HAP-1 (cell line): ENCODE measurements at regions not wholly inside any gene's neighbourhood (a gene's known extent, or its start where the extent isn't known, plus 50 kb on each side); places are given as distances from the start of the nearest gene placed in this dataset.

Experiments used
- DNase-seq, 2 experiments: peaks; one replicate each; pipeline ENCODE4 v3.0.0-alpha.2; 2016 to 2020; ENCODE audit warnings: low spot score in 2 of 2
- H3K27me3 ChIP-seq: fragments of 250-450 bp; sonication (Bioruptor Pico); 2 replicates; pipeline ENCODE4 v1.5.1; 2020; ENCODE audit warnings: low read depth, mild to moderate bottlenecking, moderate library complexity
- H3K36me3 ChIP-seq: fragments of 250-450 bp; sonication (Bioruptor Pico); replicated peaks from 2 replicates; pipeline ENCODE4 v1.5.1; 2020; ENCODE audit warnings: mild to moderate bottlenecking
- H3K4me1 ChIP-seq: fragments of 250-450 bp; sonication (Bioruptor Pico); 2 replicates; pipeline ENCODE4 v1.5.1; 2020; ENCODE audit warnings: mild to moderate bottlenecking
- H3K4me3 ChIP-seq: fragments of 250-450 bp; sonication (Bioruptor Pico); 2 replicates; pipeline ENCODE4 v1.5.1; 2020; ENCODE audit warnings: mild to moderate bottlenecking, moderate library complexity
- H3K9me3 ChIP-seq: fragments of 250-450 bp; sonication (Bioruptor Pico); 2 replicates; pipeline ENCODE4 v1.5.1; 2020; ENCODE audit warnings: mild to moderate bottlenecking, moderate library complexity
- in situ Hi-C: fragments of 300-500 bp; cut with MboI; formaldehyde crosslinking; loops from 3 replicates; pipeline ENCODE4 v1.14.3; 2020; ENCODE audit warnings: low sequenced_read_pairs, inconsistent platforms, mixed read lengths

DNA sequence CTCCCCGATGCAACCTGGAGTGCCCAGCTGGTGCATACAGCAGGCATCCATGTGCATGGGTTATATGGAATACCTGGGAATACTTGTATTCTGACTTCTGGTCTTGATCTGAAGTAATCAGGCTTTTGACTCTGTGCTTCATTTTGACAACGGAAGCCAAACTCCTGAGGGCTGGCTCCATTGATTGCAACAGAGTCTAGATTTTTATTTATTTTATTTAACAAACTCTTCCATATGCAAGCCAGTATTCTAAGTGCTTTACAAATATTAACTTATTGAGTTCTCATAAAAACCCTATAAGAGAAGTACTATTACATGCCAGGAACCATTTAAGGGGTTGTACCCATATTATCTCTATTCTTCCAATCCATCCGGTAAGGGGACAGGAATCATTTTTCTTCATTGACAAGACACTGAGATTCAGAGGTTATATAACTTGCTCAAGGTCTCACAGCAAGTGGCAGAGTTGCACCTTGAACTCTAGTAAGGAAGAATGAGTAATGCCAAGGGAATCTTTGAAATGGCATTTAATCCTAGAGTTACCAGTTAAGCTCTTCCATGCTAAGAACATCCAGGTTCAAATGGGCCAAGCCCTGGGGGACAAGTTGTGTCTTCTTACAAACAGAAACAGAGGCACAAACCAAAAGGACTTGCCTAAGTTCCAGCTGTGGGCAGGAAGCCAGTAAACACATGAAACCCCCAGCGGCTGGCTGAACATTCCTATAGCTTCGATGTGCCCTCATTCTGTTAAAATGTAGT is 241.0 kb downstream of the WDR11 start:
- Histone ChIP-seq H3K27me3 (no peaks in the 10 kb centered on the region), H3K4me3 (no peak overlapping the region), H3K4me1 (no peaks in the 10 kb centered on the region), H3K9me3 (no peaks in the 10 kb centered on the region), H3K36me3 (no peaks in the 10 kb centered on the region)
- in situ Hi-C loops = no loop called here
- DNase-seq = no peak

DNA sequence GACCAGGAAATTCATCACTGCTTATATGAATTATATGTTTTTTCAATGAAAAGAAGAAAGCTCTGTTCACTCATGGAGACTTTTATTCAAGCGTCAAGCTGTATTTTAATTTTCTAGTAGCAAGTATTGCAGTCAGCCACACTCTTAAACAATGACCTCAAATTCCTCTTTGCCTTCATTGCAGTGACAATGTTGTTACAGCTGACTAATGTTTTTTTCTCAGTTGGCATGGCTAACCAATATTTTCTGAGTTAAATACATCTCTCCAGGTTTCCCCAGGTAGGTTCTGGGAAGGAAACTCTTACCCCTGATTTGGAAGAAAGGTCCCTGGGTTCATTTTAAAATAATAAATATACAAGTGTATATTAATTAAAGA is 241.5 kb downstream of the WDR11 start:
- no peaks in the 10 kb centered on the region for H3K36me3 ChIP-seq
- no peaks in the 10 kb centered on the region for H3K4me1 ChIP-seq
- H3K27me3 ChIP-seq = no peaks in the 10 kb centered on the region
- in situ Hi-C loops = no loop called here
- no peak for DNase-seq
- H3K4me3 ChIP-seq = no peak overlapping the region
- H3K9me3 ChIP-seq = no peaks in the 10 kb centered on the region

GRCh38 chr10:121096617-121097431 is 245.7 kb downstream of the WDR11 start:
- DNase-seq = no peak
- Histone ChIP-seq H3K4me1 (no peaks in the 10 kb centered on the region), H3K9me3 (no peaks in the 10 kb centered on the region), H3K27me3 (no peaks in the 10 kb centered on the region), H3K36me3 (no peaks in the 10 kb centered on the region), H3K4me3 (no peak overlapping the region)
- in situ Hi-C loops = no loop called here

DNA sequence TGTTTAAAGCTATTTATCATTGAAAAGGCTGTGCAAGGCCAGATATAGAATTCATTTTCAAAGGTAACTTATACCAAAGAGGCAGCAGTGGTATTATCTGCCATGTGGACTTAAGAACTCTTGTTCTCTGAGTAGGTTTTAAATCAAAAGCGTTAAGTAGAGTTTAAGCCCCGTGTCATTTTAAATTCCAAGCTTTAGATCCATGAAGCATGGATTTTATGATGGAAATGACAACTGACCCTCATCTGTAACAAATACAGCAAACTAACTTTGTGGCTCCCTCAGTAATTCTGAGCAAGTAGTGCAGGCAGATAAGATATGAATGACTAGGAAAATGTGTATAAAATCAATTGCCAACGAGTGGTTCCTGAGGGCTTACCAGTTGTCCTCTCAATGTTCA is 247.0 kb downstream of the WDR11 start:
- Histone ChIP-seq H3K36me3 (no peaks in the 10 kb centered on the region), H3K27me3 (no peaks in the 10 kb centered on the region), H3K4me3 (no peak overlapping the region), H3K9me3 (no peaks in the 10 kb centered on the region), H3K4me1 (no peaks in the 10 kb centered on the region)
- in situ Hi-C loops = no loop called here
- DNase-seq = no peak

DNA sequence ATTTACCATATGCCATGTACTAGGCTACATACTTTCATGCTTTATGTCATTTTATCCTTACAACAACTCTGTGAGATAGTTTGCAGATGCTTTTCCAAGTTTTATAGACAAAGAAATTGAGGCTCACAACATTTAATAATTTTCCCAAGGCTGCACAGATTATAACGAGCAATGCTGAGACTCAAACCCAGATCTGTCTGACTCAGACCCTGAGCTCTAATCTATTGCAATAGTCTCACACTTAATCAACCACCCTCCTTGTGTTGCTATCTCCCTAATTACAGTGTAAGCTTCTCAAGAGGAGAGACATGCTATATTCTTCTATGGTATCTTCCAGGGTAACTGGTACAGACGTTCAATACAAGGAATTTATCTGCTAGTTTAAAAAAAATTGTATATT is 247.6 kb downstream of the WDR11 start:
- no peak for DNase-seq
- in situ Hi-C loops = no loop called here
- no peaks in the 10 kb centered on the region for H3K9me3 ChIP-seq
- H3K4me3 ChIP-seq = no peak overlapping the region
- no peaks in the 10 kb centered on the region for H3K36me3 ChIP-seq
- no peaks in the 10 kb centered on the region for H3K27me3 ChIP-seq
- no peaks in the 10 kb centered on the region for H3K4me1 ChIP-seq

DNA sequence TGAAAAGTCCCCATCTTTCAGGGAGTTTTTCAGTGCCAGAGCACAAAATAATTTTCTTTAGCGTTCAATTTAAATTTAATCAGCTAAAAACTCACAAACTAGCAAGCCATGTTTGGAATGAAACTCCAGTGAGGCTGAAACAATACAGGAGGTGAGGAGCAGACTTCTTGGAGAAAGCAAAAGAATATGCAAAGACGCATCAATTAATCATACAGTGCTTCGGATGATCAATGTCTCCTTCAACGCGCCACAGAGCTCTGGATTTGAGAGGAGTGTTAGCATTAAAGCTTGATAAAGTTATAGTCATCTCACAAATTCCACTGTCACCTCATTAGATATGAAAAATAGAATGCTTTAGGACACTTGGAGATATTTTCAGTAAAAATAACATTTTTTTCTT is 248.0 kb downstream of the WDR11 start:
- Histone ChIP-seq H3K36me3 (no peaks in the 10 kb centered on the region), H3K9me3 (no peaks in the 10 kb centered on the region), H3K4me1 (no peaks in the 10 kb centered on the region), H3K4me3 (no peak overlapping the region), H3K27me3 (no peaks in the 10 kb centered on the region)
- DNase-seq = no peak
- in situ Hi-C loops = no loop called here

- no peaks in the 10 kb centered on the region for H3K9me3 ChIP-seq
- no peaks in the 10 kb centered on the region for H3K4me1 ChIP-seq
- in situ Hi-C loops = no loop called here
- no peaks in the 10 kb centered on the region for H3K36me3 ChIP-seq
- H3K27me3 ChIP-seq = no peaks in the 10 kb centered on the region
- no peak for DNase-seq
- no peak overlapping the region for H3K4me3 ChIP-seq
These were observed 248.4 kb downstream of the WDR11 start for GRCh38 chr10:121099592-121099991.

DNA sequence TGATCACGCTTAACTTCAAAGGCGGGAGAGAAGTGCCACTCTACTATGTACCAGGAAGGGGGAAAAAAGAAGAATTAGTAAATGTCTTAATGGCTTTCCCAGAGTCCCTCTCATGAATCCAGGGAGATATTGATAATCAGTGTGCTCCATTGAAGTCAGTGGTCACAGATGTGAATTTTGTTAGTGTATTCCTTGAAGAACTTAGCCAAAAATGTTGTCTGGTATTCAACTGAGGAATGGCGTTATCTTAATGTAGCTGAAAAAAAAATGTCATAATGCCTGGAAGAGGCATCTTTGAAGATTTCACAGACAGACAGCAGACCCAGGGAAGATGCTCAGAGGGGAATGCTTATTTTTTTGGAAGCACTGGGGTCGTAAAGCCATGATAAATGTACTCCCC is 250.4 kb downstream of the WDR11 start:
- in situ Hi-C loops = no loop called here
- Histone ChIP-seq H3K9me3 (no peaks in the 10 kb centered on the region), H3K4me3 (no peak overlapping the region), H3K27me3 (no peaks in the 10 kb centered on the region), H3K4me1 (no peaks in the 10 kb centered on the region), H3K36me3 (no peaks in the 10 kb centered on the region)
- DNase-seq = no peak

DNA sequence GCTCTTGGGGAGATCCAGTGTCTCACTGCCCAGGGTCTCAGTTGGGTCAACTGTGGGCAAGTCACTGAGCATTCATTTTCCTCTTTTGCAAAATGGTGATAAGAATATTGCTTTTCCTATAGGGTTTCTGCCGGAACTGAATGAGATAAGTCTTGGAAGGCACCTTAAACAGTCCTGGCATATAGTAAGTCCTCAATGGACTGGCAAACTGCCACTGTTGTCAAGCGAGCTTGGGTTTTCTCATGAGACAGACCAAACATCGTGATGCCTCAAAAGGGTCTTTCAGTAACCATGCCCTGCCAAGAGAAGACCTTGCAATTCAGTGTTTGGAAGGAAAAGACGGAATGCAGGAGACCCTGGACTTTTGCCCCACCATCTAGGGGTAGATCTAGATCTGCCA is 251.5 kb downstream of the WDR11 start:
- no peak overlapping the region for H3K4me3 ChIP-seq
- no peaks in the 10 kb centered on the region for H3K9me3 ChIP-seq
- H3K4me1 ChIP-seq = no peaks in the 10 kb centered on the region
- in situ Hi-C loops = no loop called here
- no peaks in the 10 kb centered on the region for H3K36me3 ChIP-seq
- H3K27me3 ChIP-seq = no peaks in the 10 kb centered on the region
- DNase-seq = no peak

DNA sequence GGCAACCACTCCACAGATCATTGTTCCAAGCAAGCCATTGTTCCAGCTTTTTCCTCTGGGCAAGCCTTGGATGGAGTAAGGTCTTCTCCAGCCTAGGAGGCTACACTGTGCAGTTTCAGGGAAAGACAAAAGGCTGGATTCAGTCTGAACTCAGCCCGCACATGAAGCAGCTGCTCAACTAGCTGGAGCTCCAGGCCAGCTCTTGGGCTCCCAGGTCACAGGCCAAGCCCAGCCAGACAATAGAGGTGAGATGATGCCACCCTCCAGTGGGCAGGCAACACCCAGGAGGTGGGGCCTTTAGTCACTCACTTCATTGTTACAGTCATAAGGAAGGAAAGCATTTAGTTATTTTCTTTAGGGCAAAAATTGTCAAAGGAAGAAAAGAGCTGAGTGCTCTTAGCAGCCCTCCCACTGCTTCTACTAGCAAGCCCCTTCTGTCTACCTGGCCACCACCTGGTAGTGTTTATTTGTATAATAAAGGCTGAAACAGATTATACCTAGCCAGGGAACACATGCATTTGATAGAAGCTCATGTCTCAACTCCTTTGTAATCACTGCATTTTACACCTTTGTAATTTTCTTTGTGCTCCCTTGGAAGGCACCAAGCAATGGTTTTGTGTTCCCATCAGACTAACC is 253.4 kb downstream of the WDR11 start:
- Histone ChIP-seq H3K4me1 (no peaks in the 10 kb centered on the region), H3K9me3 (no peaks in the 10 kb centered on the region), H3K36me3 (no peaks in the 10 kb centered on the region), H3K27me3 (no peaks in the 10 kb centered on the region), H3K4me3 (no peak overlapping the region)
- in situ Hi-C loops = no loop called here
- no peak for DNase-seq

DNA sequence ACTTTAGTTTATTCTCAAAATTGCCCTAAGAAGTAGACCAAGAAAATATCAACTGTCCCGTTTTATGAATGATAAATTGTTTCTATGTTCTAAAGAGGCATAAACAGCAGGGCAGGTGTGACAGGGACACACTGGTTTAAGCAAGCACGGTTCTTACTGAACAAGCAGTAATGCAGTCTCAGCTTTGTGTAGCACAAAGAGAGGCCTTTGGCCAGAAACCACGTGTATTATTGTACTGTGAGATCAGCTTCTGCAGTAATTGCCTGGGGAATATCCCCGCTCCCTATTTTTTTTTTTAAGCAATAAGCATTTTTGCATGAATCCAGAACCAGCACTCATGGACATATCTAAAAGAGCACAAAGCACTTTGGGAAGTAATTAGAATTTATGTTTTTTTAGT is 255.4 kb downstream of the WDR11 start:
- Histone ChIP-seq H3K9me3 (no peaks in the 10 kb centered on the region), H3K27me3 (no peaks in the 10 kb centered on the region), H3K4me3 (no peak overlapping the region), H3K4me1 (no peaks in the 10 kb centered on the region), H3K36me3 (no peaks in the 10 kb centered on the region)
- DNase-seq = no peak
- in situ Hi-C loops = no loop called here

DNA sequence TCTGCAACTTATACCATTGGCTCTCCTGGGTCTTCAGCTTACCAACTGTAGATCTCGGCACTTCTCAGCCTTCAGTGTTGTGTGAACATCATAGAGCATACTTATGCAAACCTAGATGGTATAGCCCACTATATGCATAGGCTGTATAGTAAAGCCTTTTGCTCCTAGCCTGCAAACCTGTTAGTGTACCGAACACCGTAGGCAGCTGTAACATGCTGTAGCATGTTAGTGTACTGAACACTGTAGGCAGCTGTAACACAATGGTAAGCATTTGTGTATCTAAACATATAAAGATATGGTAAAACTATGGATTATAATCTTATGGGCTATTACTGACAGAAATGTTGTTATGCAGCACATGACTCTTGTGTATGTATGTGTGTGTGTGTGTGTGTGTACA is 256.9 kb downstream of the WDR11 start:
- no peaks in the 10 kb centered on the region for H3K27me3 ChIP-seq
- H3K4me1 ChIP-seq = no peaks in the 10 kb centered on the region
- DNase-seq = no peak
- H3K36me3 ChIP-seq = no peaks in the 10 kb centered on the region
- in situ Hi-C loops = no loop called here
- no peak overlapping the region for H3K4me3 ChIP-seq
- H3K9me3 ChIP-seq = no peaks in the 10 kb centered on the region

DNA sequence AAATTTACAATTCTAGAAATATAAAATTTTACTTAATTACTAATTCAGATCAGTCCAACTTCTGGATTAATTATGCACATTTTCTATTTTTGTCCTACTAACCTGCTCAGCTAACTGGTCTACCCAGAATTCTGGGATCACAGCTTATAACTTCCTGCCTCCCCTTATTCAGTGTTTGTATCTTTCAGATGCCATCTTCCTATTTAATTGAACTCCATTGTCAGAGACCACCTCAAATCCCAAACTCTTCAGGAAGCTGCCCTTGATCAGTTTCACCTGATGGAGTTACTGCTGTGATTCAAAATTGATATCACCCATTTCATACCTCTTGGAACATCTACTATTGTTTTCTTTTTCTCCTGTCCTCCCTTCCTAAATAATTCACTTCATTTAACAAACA is 259.2 kb downstream of the WDR11 start:
- Histone ChIP-seq H3K4me1 (no peaks in the 10 kb centered on the region), H3K9me3 (no peaks in the 10 kb centered on the region), H3K27me3 (no peaks in the 10 kb centered on the region), H3K36me3 (no peaks in the 10 kb centered on the region), H3K4me3 (no peak overlapping the region)
- in situ Hi-C loops = no loop called here
- DNase-seq = no peak

DNA sequence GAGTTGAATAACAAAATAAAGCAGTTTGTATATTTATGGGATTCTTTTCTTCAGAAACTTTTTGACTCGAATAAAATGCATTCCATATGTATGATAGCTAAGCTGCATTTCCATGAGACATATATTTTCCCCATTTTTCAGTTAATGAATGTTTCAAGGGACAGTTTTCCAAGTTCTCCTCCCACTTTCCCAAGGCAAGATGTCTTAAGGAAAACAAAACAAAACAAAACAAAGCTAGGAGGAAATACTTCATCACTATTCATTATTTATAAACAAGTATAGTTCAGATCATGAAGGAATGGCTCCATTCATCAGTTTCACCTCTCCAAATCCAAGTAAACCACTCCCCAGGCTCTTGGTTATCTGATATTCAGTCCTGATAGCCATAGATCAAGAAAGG is 261.0 kb downstream of the WDR11 start:
- H3K4me3 ChIP-seq = no peak overlapping the region
- no peaks in the 10 kb centered on the region for H3K36me3 ChIP-seq
- no peaks in the 10 kb centered on the region for H3K4me1 ChIP-seq
- H3K27me3 ChIP-seq = no peaks in the 10 kb centered on the region
- no peak for DNase-seq
- H3K9me3 ChIP-seq = no peaks in the 10 kb centered on the region
- in situ Hi-C loops = no loop called here
